ENCODE measurements at regions not wholly inside any gene's neighbourhood (a gene's known extent, or its start where the extent isn't known, plus 50 kb on each side); places are given as distances from the start of the nearest gene placed in this dataset.
"Not testable (repeated sequence)": the region's sequence is repeated elsewhere in the genome, so short reads cannot be mapped to it uniquely, and the experiment has no call there.

DNA sequence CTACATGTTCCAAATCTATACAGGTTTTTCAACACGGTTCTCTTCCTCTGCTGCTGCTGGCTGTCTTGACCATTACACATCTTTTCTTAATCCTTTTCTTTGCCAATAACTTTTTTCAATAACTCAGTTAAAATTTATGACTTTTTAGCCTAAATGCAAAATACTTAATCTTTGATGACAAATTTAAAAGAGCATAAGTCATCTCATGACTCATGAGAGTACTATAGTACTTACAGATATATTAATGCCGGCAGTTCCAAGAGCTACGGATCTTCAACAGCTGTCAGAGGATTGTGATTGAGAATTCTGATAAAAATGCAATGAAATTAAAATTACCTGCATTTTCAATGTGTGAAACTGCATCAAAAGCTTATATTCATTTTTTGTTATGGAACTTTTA, 105.5 kb downstream of the KPNA2 start:
- no peak for DNase-seq (ENCODE audit: low read depth)

DNA sequence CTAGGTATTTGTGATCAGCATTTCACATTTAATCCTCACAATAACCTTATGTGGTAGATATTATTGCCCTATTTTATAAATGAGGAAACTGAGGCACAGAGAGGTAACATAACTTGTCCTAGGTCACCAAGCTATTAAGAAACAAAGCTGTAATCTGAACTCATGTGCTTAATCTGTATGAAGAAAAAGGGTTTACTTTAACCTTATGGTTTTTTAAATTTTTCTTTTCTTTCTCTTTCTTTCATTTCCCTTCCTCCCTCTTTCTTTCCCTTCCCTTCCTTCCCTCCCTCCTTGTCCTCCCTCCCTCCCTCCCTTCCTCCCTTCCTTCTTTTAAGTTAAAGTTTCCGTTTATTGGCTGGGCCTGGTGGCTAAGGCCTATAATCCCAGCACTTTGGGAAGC, 105.2 kb upstream of the AMZ2 start:
- no peak for DNase-seq (ENCODE audit: low read depth)

- no peak for DNase-seq (ENCODE audit: low read depth)
These were observed 104.4 kb upstream of the AMZ2 start for GRCh38 chr17:68143425-68143824.

DNA sequence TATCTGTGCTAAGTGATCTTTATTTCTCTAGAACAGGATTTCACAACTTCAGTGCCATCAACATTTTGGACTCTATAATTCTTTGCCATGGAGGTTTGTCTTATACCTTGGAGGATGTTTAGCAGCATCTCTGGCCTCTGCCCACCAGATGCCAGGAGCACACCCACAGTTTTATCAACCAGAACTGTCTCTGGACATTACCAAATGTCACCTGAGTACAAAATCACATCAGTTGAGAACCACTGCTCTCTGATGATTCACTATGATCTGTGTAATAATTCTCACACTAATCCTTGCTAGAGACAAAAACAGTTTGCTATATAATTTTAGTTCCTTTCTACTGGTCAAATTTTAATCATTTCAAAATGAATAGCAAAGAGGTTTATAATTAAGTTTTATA, 102.8 kb upstream of the AMZ2 start:
- DNase-seq (ENCODE audit: low read depth), result no peak

- no peak for DNase-seq (ENCODE audit: low read depth)
These were observed 98.9 kb upstream of the AMZ2 start for GRCh38 chr17:68148936-68149335.

- DNase-seq (ENCODE audit: low read depth), result no peak
These were observed 95.7 kb upstream of the AMZ2 start for GRCh38 chr17:68152161-68152571.

DNA sequence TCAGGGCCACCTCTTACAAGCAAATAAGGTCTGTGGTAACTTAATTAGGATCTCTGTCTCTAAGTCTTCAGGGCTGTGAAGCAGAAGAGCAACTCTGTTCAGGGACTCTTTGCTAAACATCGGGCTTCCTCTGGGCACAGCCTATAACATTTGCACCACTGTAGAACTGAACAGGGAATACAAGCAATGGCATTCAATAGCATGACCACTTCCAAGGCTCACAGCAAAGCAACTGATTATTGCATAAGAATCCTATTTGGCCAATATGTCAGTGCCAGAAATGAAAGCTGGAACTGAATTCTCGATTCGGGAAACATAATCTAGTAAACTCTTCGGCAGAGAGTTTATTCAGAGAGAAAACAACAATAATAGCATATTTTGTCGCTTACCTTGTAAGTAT, 92.2 kb upstream of the AMZ2 start:
- no peak for DNase-seq (ENCODE audit: low read depth)

GRCh38 chr17:68161644-68162428, 86.0 kb upstream of the AMZ2 start:
- no peak for DNase-seq (ENCODE audit: low read depth)

- DNase-seq (ENCODE audit: low read depth), result not testable (repeated sequence)
These were observed 79.3 kb upstream of the AMZ2 start for GRCh38 chr17:68168273-68169164.

GRCh38 chr17:68169165-68169821, 78.5 kb upstream of the AMZ2 start:
- DNase-seq (ENCODE audit: low read depth), result not testable (repeated sequence)

GRCh38 chr17:68169840-68170239, 78.0 kb upstream of the AMZ2 start:
- no peak for DNase-seq (ENCODE audit: low read depth)

GRCh38 chr17:68170246-68170645, 77.6 kb upstream of the AMZ2 start:
- DNase-seq (ENCODE audit: low read depth), result no peak

DNA sequence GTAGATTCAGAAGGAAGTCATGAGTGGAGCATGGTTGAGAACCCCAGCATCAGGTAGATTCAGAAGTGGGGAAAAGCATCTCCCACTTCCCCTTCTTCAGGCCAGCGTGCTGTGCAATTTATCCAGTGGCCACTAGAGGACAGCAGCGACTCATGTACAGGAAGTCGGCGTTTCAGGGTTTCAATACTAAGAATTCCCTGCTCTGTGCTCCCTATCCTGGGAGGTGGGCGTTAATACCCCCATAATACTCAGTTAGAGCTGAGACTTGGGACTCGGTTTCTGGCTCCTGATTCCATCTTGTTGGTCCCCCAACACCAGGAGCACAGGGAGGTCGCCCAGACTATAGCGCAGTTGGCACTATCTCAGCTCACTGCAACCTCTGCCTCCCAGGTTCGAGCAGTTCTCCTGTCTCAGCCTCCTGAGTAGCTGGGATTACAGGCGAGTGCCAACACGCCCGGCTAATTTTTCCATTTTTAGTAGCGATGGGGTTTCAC, 75.3 kb upstream of the AMZ2 start:
- peak; percentile 59 for DNase-seq (ENCODE audit: low read depth)

DNA sequence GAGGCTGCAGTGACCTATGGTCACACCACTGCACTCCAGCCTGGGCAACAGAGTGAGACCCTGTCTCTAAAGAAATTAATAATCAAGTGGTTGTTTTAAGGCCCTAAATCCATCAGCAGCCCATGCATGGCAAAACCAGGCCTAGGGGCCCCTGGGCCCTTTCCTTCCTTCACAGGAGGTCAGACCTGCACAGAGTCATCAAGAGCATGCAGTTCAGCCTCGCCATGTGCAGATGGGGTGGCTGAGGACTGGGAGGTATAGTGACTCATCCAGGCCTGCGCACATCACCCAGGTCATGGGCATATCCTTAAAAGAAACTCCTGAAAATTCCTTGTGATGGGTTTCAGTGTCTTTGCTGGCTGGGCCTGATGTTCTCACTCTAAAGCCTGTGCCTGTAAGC, 72.4 kb upstream of the AMZ2 start:
- DNase-seq (ENCODE audit: low read depth), result no peak

DNA sequence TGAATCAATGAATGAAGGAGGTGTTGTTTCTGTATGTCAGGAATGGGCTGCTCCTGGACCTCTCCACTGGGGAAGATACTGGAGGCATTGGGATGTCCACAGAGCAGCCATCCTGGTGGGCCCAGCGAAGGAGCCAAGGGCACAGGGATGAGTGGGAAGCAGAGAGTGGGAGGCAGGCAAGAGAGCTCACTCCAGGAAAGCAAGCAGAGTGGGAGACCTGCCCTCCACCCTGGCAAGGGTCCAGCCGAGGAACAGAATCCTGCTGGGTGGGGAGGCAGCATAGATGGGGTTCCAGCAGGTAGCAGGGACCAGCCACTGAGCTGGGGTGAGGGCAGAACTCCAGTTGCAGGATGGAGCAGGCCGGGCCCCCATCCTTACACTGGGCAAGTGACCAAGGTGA, 71.9 kb upstream of the AMZ2 start:
- no peak for DNase-seq (ENCODE audit: low read depth)

DNA sequence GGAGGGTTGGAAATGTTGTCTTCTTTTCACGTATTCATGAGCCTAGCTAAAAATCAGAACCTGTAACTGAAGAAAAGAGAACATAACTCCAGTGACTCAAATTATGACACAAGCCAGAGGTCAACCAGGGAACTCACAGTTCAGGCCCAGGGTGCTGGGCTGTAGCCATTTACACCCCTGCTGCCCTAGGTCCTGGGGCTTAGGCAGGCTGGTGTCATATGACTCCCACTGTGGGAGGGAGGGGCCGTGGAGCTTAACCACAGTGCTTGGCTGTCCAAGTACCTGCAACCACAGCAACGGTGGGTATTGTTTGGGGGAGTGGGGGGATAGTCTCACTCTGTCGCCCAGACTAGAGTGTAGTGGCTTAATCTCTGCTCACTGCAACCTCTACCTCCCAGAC, 71.1 kb upstream of the AMZ2 start:
- DNase-seq (ENCODE audit: low read depth), result no peak

DNA sequence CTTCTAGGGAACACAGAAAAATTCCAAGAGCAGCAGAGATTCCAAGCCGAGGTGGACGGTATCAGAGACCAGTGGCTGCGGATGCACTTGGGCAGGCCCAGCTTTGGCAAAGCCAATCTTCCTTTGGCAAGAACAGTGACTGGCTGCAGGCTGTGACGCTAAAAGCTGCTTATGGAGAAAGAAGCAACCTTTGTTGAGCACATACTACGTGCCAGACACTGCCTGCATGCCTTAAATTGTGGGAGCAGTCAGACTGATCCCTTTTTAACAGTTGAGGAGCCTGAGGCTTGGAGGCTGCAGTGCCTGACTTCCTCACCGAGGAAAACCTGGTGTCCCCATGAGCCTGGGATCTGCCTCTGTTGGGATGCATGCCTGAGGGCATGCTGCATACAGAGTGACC, 69.0 kb upstream of the AMZ2 start:
- DNase-seq (ENCODE audit: low read depth), result no peak

- DNase-seq (ENCODE audit: low read depth), result no peak
These were observed 68.5 kb upstream of the AMZ2 start for GRCh38 chr17:68179236-68179925.

GRCh38 chr17:68179926-68180285, 67.9 kb upstream of the AMZ2 start:
- no peak for DNase-seq (ENCODE audit: low read depth)

DNA sequence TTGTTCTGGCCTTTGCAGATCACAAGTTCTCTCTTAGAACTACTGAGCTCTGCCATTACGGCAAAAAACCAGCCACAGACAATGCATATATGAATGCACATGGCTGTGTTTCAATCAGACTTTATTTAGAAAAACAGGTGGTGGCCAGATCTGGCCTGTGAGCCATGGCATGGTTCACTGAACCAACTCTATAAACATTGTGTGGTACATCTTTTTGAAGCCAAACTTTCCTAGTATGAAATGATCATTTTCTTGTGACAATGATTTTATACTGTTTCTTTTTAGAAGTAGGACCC, 65.9 kb upstream of the AMZ2 start:
- no peak for DNase-seq (ENCODE audit: low read depth)

DNA sequence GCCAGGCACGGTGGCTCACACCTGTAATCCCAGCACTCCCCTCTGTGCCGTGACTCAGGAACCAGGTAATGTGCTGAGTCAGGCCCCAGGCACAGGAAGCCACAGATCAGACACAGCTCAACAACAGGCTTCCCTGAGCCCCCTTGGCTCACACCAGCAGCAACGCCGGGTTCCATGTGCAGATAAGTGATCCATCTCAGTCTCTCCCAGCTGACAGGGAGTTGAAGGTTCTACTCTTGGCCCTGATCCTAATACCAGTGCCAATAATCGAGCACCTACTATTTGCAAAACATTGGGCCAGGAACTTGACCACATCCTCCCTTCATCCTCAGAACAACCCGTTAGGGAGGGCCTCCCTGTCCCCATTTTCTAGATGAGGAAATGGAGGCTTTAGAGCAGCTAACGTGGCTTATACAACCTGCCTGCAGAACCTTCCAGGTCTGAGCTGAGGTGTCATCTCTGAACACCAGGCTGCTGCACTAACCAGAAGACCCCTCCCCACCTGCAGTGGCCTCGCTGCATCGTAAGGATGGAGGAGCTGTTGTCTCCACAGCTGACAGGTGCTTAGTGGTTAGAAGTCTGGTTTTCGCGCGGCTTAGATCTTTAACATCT, 64.8 kb upstream of the AMZ2 start:
- DNase-seq (ENCODE audit: low read depth), result peak; percentile 52

DNA sequence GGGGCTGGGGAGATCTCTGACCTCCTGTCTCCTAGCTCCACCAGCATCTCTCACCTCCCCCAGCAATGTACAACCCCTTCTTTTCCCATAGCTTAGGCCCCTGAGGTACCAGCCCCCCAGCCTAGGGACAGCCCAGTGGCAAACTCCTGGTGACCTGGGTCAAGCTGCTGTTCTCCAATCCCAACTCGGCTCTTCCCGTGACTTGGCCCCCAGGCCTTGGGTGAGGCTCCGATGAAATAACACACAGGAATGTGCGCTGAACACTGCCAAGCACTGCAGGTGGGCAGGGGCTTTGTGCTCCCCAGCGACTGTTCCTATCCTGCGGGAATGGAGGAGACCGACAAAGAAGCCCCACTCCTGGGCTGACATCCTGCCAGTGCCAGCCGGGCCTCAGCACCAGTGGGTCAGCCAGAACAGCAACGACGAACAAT, 63.7 kb upstream of the AMZ2 start:
- DNase-seq (ENCODE audit: low read depth), result no peak

All from activated T-cell treated with anti-CD3 and anti-CD28 coated beads for 48 hours (primary cell).